ENCODE measurements at regions not wholly inside any gene's neighbourhood (a gene's known extent, or its start where the extent isn't known, plus 50 kb on each side); places are given as distances from the start of the nearest gene placed in this dataset.
"Not testable (repeated sequence)": the region's sequence is repeated elsewhere in the genome, so short reads cannot be mapped to it uniquely, and the experiment has no call there.

DNA sequence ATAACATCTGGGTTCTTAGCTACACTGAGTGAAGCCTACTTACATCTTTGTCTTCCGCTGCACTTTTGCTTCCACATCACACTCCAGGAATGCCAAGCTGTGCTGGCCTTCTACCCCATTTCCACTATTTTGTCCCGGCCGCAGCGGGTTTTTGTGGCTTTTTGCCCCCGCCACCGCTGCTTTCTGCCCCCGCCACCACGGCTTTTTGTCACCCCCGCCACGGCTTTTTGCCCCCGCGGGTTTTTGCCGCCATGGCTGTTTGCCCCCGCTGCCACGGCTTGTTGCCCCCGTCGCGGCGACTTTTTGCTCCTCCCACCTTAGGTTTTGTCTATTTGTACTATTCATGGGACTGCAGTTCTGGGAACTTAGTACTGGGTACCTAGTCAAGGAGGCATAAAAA, 875.4 kb downstream of the ZNF37A start:
- H3K4me1 Mint-ChIP-seq (ENCODE audit: unreplicated experiment); H3K27me3 Mint-ChIP-seq (ENCODE audit: unreplicated experiment); H3K36me3 Mint-ChIP-seq (ENCODE audit: unreplicated experiment); H3K27ac Mint-ChIP-seq (ENCODE audit: unreplicated experiment); H3K4me3 Mint-ChIP-seq (ENCODE audit: unreplicated experiment): not testable (repeated sequence)
- peak; percentile 83 for DNase-seq (ENCODE audit: extremely low spot score, unreplicated experiment)
- H3K9me3 Mint-ChIP-seq (ENCODE audit: unreplicated experiment), result peaks cover 25% of the 10 kb centered on the region

DNA sequence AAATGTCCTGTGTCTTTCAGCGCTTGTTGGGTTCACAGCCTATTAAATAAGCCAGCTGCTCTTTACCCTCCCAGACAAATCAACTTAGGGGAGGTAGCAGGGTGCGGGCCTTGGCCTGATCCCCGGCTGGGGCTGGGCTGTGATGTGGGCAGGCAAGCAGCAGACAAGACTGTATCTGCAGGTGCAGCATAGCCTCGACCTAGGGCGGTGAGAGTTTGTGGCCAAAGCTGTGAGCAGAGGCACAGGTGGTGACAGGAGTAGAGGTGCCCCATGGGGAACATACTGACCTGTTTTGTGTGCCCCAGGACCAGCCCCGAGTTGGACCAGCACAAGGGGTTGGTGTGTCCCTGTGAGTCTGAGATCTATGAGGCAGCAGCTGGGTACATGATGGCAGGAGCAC, 885.4 kb downstream of the ZNF37A start:
- Mint-ChIP-seq H3K27me3 (ENCODE audit: unreplicated experiment) (no peaks in the 10 kb centered on the region), H3K4me3 (ENCODE audit: unreplicated experiment) (no peak overlapping the region), H3K27ac (ENCODE audit: unreplicated experiment) (no peak overlapping the region), H3K4me1 (ENCODE audit: unreplicated experiment) (no peaks in the 10 kb centered on the region), H3K36me3 (ENCODE audit: unreplicated experiment) (peaks cover 1% of the 10 kb centered on the region), H3K9me3 (ENCODE audit: unreplicated experiment) (peaks cover 35% of the 10 kb centered on the region)
- peak; percentile 77 for DNase-seq (ENCODE audit: extremely low spot score, unreplicated experiment)
- TF ChIP-seq, protein P1, sequence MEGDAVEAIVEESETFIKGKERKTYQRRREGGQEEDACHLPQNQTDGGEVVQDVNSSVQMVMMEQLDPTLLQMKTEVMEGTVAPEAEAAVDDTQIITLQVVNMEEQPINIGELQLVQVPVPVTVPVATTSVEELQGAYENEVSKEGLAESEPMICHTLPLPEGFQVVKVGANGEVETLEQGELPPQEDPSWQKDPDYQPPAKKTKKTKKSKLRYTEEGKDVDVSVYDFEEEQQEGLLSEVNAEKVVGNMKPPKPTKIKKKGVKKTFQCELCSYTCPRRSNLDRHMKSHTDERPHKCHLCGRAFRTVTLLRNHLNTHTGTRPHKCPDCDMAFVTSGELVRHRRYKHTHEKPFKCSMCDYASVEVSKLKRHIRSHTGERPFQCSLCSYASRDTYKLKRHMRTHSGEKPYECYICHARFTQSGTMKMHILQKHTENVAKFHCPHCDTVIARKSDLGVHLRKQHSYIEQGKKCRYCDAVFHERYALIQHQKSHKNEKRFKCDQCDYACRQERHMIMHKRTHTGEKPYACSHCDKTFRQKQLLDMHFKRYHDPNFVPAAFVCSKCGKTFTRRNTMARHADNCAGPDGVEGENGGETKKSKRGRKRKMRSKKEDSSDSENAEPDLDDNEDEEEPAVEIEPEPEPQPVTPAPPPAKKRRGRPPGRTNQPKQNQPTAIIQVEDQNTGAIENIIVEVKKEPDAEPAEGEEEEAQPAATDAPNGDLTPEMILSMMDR (IDR thresholded peaks at IDR 0.05), result no peak
